Thyroid gland (tissue), 4 donors: ENCODE measurements at regions not wholly inside any gene's neighbourhood (a gene's known extent, or its start where the extent isn't known, plus 50 kb on each side); places are given as distances from the start of the nearest gene placed in this dataset.

ENCODE experiments used
- DNase-seq, 2 donors: peaks; one replicate each; pipeline ENCODE4 v3.0.0-alpha.2; 2019
- H3K27ac ChIP-seq, 3 donors: fragments of 200-600 bp; sonication (generic); 1 replicate in 2 of 3; 2 replicates in 1 of 3; pipeline ENCODE4 v1.5.1; 2016 to 2019; ENCODE audit warnings: mild to moderate bottlenecking in 1 of 3, moderate library complexity in 1 of 3
- H3K27me3 ChIP-seq: fragments of 200-600 bp; sonication (generic); one replicate; pipeline ENCODE4 v1.5.1; 2019
- H3K36me3 ChIP-seq, 2 donors: fragments of 200-600 bp; sonication (generic); one replicate each; pipeline ENCODE4 v1.5.1; 2016 to 2019
- H3K4me1 ChIP-seq, 2 donors: fragments of 200-600 bp; sonication (generic); one replicate each; pipeline ENCODE4 v1.5.1; 2017 to 2019
- H3K4me3 ChIP-seq, 3 donors: fragments of 200-600 bp; sonication (generic); replicated peaks in 1 of 3; 1 replicate in 2 of 3; 2 replicates in 1 of 3; pipeline ENCODE4 v1.5.1; 2016; ENCODE audit warnings: mild to moderate bottlenecking in 1 of 3
- H3K9me3 ChIP-seq: fragments of 200-600 bp; sonication (generic); one replicate; pipeline ENCODE4 v1.5.1; 2017
- CTCF ChIP-seq, 6 experiments: fragments of 200-600 bp in 3 of 6; fragments of 450-650 bp in 3 of 6; sonication (generic) in 3 of 6; IDR thresholded peaks; one replicate each; pipeline ENCODE4 v1.5.1; 2016 to 2019; ENCODE audit warnings: antibody characterized with exemption in 6 of 6, mild to moderate bottlenecking in 2 of 6, inconsistent platforms in 1 of 6, moderate library complexity in 1 of 6
- POLR2A ChIP-seq, 2 donors: fragments of 450-650 bp; IDR thresholded peaks; one replicate each; pipeline ENCODE4 v1.6.1; 2017; ENCODE audit warnings: antibody characterized with exemption in 2 of 2, mild to moderate bottlenecking in 2 of 2, moderate library complexity in 1 of 2
- WGBS, 2 donors: methylation state at CpG; one replicate each; pipeline ENCODE4 v1.1.5; 2017; 5-methylcytosine and 5-hydroxymethylcytosine counted together
- intact Hi-C: fragments of 100-400 bp; cut with DNase I; formaldehyde crosslinking; loops from one replicate; pipeline ENCODE4 v1.15.1; 2023

- no peak overlapping the region for H3K27ac ChIP-seq
- no peaks in the 10 kb centered on the region for H3K9me3 ChIP-seq
- H3K36me3 ChIP-seq: no peaks in the 10 kb centered on the region
- intact Hi-C loops: no loop called here
- no peaks in the 10 kb centered on the region for H3K4me1 ChIP-seq
- no peak for TF ChIP-seq POLR2A (IDR thresholded peaks at IDR 0.05)
- TF ChIP-seq CTCF (IDR thresholded peaks at IDR 0.05): no peak
- no peaks in the 10 kb centered on the region for H3K27me3 ChIP-seq
- H3K4me3 ChIP-seq: no peak overlapping the region
- no peak for DNase-seq
Measured at GRCh38 chr18:1499265-1499664, 594.6 kb downstream of the ADCYAP1 start.

- no peaks in the 10 kb centered on the region for H3K36me3 ChIP-seq
- WGBS, 2 donors: 83 to 94% methylated on average over 4 of the region's 4 CpGs
- TF ChIP-seq POLR2A (IDR thresholded peaks at IDR 0.05) (no peak), CTCF (IDR thresholded peaks at IDR 0.05) (no peak)
- H3K4me1 ChIP-seq: no peaks in the 10 kb centered on the region
- no peak for DNase-seq
- H3K27ac ChIP-seq: no peak overlapping the region
- no peaks in the 10 kb centered on the region for H3K27me3 ChIP-seq
- no peaks in the 10 kb centered on the region for H3K9me3 ChIP-seq
- no peak overlapping the region for H3K4me3 ChIP-seq
- intact Hi-C loops: no loop called here
Measured at GRCh38 chr18:1503847-1504246, 599.2 kb downstream of the ADCYAP1 start.

GRCh38 chr18:1505856-1506255 lies 601.2 kb downstream of the ADCYAP1 start:
- H3K4me1 ChIP-seq: no peaks in the 10 kb centered on the region
- TF ChIP-seq CTCF (IDR thresholded peaks at IDR 0.05) (no peak), POLR2A (IDR thresholded peaks at IDR 0.05) (no peak)
- no peaks in the 10 kb centered on the region for H3K9me3 ChIP-seq
- H3K4me3 ChIP-seq: no peak overlapping the region
- no peaks in the 10 kb centered on the region for H3K36me3 ChIP-seq
- 37 to 44% methylated on average over 1 of the region's 1 CpG for WGBS, 2 donors
- H3K27me3 ChIP-seq: no peaks in the 10 kb centered on the region
- intact Hi-C loops: no loop called here
- no peak for DNase-seq
- H3K27ac ChIP-seq: no peak overlapping the region

- no peak overlapping the region for H3K4me3 ChIP-seq
- TF ChIP-seq CTCF (IDR thresholded peaks at IDR 0.05): no peak
- no peak for TF ChIP-seq POLR2A (IDR thresholded peaks at IDR 0.05)
- H3K9me3 ChIP-seq: no peaks in the 10 kb centered on the region
- no peaks in the 10 kb centered on the region for H3K27me3 ChIP-seq
- 81% methylated on average over 2 to 4 of the region's 4 CpGs for WGBS, 2 donors
- no peak overlapping the region for H3K27ac ChIP-seq
- intact Hi-C loops: no loop called here
- H3K36me3 ChIP-seq: no peaks in the 10 kb centered on the region
- H3K4me1 ChIP-seq: no peaks in the 10 kb centered on the region
- DNase-seq: no peak
Measured at GRCh38 chr18:1510542-1511179, 606.0 kb downstream of the ADCYAP1 start.

- Histone ChIP-seq H3K27me3 (no peaks in the 10 kb centered on the region), H3K4me1 (no peaks in the 10 kb centered on the region), H3K4me3 (no peak overlapping the region), H3K36me3 (no peaks in the 10 kb centered on the region), H3K27ac (no peak overlapping the region), H3K9me3 (no peaks in the 10 kb centered on the region)
- DNase-seq: no peak
- TF ChIP-seq CTCF (IDR thresholded peaks at IDR 0.05): no peak
- no peak for TF ChIP-seq POLR2A (IDR thresholded peaks at IDR 0.05)
- intact Hi-C loops: no loop called here
- WGBS, 2 donors: 63 to 72% methylated on average over 5 to 7 of the region's 7 CpGs
Measured at GRCh38 chr18:1511619-1512311, 607.1 kb downstream of the ADCYAP1 start.
